ENCODE measurements at regions not wholly inside any gene's neighbourhood (a gene's known extent, or its start where the extent isn't known, plus 50 kb on each side); places are given as distances from the start of the nearest gene placed in this dataset.

DNA sequence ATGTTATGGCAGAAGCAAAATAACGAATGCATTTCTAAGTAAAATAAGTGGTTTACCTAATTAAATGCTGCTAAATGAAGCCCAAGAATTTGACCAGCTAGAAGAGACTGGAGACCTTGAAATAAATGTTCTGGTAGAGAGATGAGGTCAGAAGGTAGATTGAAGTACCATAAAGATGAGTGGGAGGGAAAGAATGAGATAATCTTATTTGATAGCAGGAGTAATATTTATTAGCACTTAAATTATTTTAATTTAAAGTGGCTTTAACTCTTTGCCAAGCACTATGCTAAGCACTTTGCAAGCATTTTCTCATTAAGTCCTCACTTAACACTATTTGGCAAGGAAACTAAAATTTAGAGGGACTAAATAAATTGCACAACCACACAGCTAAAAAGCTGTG, 314.9 kb upstream of the CCDC54 start:
- TF ChIP-seq, protein P1, sequence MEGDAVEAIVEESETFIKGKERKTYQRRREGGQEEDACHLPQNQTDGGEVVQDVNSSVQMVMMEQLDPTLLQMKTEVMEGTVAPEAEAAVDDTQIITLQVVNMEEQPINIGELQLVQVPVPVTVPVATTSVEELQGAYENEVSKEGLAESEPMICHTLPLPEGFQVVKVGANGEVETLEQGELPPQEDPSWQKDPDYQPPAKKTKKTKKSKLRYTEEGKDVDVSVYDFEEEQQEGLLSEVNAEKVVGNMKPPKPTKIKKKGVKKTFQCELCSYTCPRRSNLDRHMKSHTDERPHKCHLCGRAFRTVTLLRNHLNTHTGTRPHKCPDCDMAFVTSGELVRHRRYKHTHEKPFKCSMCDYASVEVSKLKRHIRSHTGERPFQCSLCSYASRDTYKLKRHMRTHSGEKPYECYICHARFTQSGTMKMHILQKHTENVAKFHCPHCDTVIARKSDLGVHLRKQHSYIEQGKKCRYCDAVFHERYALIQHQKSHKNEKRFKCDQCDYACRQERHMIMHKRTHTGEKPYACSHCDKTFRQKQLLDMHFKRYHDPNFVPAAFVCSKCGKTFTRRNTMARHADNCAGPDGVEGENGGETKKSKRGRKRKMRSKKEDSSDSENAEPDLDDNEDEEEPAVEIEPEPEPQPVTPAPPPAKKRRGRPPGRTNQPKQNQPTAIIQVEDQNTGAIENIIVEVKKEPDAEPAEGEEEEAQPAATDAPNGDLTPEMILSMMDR (IDR thresholded peaks at IDR 0.05) = no peak
- TF ChIP-seq EZH2 (IDR thresholded peaks at IDR 0.05) = no peak
- TF ChIP-seq EZH2phosphoT487 (IDR thresholded peaks at IDR 0.05) = no peak

Measured in neural progenitor cell (in vitro differentiated cells).